NCI-H2227 (cell line): ENCODE measurements at regions not wholly inside any gene's neighbourhood (a gene's known extent, or its start where the extent isn't known, plus 50 kb on each side); places are given as distances from the start of the nearest gene placed in this dataset.

Experiments used
- DNase-seq: peaks from one replicate; lab custom pipeline; 2025; ENCODE audit not compliant: unreplicated experiment; lab: John Stamatoyannopoulos, UW

- no peak for DNase-seq
Measured at GRCh38 chr3:82773207-82773606, 1011.8 kb upstream of the GBE1 start.

- DNase-seq = no peak
Measured at GRCh38 chr3:82764521-82764920, 1003.1 kb upstream of the GBE1 start.

DNA sequence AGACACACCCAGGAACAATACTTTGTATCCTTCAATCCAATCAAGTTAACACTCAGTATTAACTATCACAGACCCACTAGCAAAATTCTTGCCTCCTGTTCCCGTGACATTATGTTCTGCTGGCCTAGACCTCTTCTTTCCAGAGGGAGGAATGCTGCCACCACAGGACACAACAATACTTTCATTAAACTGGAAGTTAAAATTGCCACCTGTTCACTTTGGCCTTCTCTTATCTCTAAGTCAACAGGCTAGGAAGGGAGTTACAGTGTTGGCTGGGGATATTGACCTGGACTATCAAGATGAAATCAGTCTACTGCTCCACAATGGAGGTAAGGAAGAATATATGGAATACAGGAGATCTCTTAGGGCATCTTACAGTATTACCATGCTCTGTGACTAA lies 1000.4 kb upstream of the GBE1 start:
- no peak for DNase-seq

DNA sequence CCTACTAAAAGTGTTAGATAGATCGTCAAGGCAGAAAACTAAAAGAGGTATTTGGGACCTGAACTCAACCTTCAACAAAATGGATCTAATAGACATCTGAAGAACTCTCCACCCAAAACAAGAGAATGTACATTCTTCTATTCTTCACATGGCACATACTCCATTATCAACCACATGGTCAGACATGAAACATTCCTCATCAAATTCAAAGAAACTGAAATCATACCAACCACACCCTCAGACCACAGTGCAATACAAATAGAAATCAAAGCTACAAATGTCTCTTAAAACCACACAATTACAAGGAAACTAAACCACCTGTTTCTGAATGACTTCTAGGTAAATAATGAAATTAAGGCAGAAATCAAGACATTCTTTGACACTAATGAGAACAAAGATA lies 984.1 kb upstream of the GBE1 start:
- no peak for DNase-seq

DNA sequence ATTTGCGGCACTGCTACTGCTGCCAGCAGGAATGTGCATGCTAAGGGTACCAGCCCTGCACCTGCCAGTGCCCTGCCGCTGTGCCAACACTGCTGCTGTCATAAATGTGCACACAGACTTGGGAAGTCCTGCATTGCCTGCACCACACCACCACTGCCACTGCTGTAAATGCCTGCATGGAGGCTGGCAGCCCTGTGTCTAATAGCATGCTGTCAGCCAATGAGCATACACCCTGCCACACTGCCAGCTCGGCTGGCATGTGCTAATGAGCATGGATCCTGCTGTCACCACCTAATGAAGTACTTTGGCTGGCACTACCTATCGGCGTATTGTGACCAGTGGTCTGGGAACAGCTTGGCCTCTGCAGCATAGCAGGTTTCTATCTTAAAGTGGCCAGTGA lies 981.8 kb upstream of the GBE1 start:
- no peak for DNase-seq

- DNase-seq = no peak
Measured at GRCh38 chr3:82741346-82741745, 979.9 kb upstream of the GBE1 start.

DNA sequence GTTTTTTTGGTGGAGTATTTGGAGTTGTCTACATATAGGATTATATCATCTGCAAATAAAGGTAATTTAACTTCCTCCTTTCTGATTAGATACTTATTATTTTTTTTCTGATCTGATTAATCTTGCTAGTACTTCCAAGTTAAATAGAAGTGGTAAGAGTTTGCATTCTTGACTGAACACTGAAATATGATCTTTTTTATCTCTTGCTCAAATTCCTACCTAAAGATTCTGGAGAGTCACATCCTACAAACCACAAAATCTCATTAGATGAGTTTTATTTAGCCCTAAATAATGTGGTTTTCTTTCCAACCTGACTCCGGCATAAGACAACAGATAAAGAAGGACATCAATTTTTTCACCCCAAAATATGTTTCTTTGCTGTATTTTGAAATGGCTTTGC lies 977.9 kb upstream of the GBE1 start:
- no peak for DNase-seq

GRCh38 chr3:82736696-82737277 lies 975.3 kb upstream of the GBE1 start:
- DNase-seq = no peak

- DNase-seq = no peak
Measured at GRCh38 chr3:82715091-82715856, 953.8 kb upstream of the GBE1 start.

- DNase-seq = no peak
Measured at GRCh38 chr3:82707035-82707434, 945.6 kb upstream of the GBE1 start.

GRCh38 chr3:82685761-82686160 lies 924.3 kb upstream of the GBE1 start:
- no peak for DNase-seq

DNA sequence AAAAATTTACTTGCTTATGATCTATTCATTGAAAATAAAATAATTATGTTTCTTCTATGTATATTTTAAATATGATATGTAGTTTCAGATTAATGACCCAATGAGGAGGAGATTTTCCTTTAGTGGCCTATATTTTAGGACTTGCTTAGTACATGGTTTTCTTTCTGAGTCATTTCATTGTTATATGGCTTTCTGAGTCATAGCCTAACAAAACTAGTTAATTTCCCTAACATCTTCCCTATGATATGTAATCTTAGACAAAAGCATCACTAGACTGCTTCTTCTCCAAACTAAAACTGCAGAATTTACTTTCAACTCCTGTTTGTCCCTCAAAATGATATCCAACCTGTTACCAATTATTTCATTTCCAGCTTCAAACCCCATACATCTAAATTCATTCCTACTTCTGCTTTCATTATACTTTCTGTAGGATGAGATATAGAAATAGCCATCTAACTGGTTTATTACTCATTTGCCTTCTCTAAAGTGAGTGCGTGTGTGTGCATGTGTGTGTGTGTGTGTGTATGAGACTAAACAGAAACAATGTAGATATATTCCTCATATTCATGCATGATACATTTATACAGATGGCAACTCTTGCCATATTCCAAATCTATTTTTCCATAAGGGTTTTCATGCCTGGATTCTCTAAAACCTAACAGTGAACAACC lies 915.0 kb upstream of the GBE1 start:
- DNase-seq = no peak

DNA sequence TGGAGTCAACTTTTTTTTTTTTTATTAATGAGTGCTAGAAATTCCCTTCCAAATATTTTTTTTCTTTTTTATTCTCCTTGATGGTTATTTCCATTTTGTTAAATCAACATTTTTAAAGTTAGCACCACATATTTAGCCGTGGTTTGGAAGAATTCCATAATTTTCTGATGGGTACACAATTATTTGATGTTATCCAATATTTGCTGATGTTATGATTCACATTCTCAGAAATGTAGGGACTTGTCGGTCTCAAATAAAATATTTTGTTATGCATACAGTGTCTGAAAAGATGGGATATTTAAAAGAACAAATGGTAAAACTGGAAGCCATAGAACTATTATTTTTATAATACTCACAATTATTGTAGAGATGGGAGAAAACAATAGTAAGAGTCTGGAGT lies 911.5 kb upstream of the GBE1 start:
- no peak for DNase-seq

DNA sequence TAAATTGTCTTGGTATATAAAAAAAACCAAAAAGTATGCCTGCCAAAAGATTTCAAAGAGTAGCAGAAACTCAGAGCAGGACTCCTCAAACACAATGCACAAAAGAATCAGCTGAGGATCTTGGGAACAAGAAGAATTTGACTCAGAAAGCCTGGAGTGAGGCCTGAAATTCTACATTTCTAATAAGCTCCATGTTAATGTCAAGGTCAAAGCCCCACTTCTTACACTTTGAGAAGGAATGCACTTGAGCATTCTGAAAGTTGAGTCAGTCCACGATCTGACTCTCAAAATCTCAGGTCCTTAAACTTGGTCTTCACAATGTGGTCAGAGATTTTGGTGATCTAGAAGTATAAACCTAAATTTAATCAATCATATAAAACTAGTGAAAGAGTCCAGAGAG lies 910.0 kb upstream of the GBE1 start:
- no peak for DNase-seq

GRCh38 chr3:82654708-82655107 lies 893.3 kb upstream of the GBE1 start:
- no peak for DNase-seq

DNA sequence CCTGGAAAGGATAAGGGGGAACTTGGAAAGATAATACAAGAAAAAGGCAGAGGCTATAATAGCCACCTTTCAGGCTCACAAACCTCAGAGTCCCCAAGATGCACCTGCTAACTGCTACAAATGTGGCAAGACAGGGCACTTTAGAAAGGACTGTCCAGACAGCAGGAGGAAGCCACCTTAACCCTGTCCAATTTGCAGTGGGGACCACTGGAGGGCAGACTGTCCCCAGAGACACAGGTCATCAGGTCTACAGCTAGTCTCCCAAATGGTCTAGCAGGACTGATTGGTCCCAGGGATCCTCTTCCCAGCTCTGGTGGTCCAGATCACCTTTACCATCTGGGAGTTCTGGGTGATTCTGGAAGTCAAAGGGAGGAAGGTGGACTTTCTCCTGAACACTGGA lies 882.5 kb upstream of the GBE1 start:
- DNase-seq = no peak

- no peak for DNase-seq
Measured at GRCh38 chr3:82641701-82642100, 880.3 kb upstream of the GBE1 start.

DNA sequence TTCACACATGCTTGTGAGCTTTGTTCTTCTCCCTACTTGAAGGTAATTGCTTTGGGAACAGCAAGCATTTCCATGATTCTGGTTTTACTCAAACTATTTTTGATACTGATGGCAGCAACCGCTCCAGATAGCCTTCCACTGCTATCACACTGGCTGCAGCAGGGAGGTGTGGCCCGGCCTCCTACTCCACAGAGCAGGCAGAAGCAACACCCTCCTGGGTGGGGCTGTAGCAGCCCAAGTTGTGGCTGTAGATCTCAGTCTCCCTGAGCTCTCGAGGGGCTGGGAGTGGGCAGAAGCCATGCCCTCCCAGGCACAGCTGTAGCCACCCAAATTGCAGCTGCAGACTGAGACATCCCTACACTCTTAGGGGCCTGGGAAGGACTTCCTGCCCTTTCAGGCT lies 878.8 kb upstream of the GBE1 start:
- DNase-seq = no peak

- no peak for DNase-seq
Measured at GRCh38 chr3:82637574-82637973, 876.1 kb upstream of the GBE1 start.

GRCh38 chr3:82636177-82636576 lies 874.7 kb upstream of the GBE1 start:
- DNase-seq = no peak

- no peak for DNase-seq
Measured at GRCh38 chr3:82633319-82633718, 871.9 kb upstream of the GBE1 start.

GRCh38 chr3:82629937-82630336 lies 868.5 kb upstream of the GBE1 start:
- no peak for DNase-seq
